HPDE6-E6E7 (cell line): ENCODE measurements at regions not wholly inside any gene's neighbourhood (a gene's known extent, or its start where the extent isn't known, plus 50 kb on each side); places are given as distances from the start of the nearest gene placed in this dataset.
A peak's percentile ranks its signal among the peaks of the same experiment; 100 is the strongest.

Experiments used
- DNase-seq: peaks from one replicate; pipeline ENCODE4 v3.0.0; 2011; ENCODE audit warnings: missing footprints; ENCODE audit errors: extremely low spot score

- no peak for DNase-seq
Measured at GRCh38 chr1:191977874-191978506, 180.3 kb upstream of the RGS18 start.

- DNase-seq: no peak
Measured at GRCh38 chr1:191984856-191985255, 173.4 kb upstream of the RGS18 start.

- no peak for DNase-seq
Measured at GRCh38 chr1:191992118-191992517, 166.1 kb upstream of the RGS18 start.

- DNase-seq: peak; percentile 3
Measured at GRCh38 chr1:191993549-191993948, 164.7 kb upstream of the RGS18 start.

GRCh38 chr1:192002063-192002462 is 156.2 kb upstream of the RGS18 start:
- no peak for DNase-seq

GRCh38 chr1:192003295-192004077 is 154.8 kb upstream of the RGS18 start:
- DNase-seq: no peak

GRCh38 chr1:192005976-192006375 is 152.3 kb upstream of the RGS18 start:
- DNase-seq: no peak

GRCh38 chr1:192008281-192008825 is 149.9 kb upstream of the RGS18 start:
- DNase-seq: no peak

GRCh38 chr1:192010406-192010805 is 147.9 kb upstream of the RGS18 start:
- DNase-seq: no peak

- DNase-seq: no peak
Measured at GRCh38 chr1:192011525-192011924, 146.7 kb upstream of the RGS18 start.

GRCh38 chr1:192022827-192023226 is 135.4 kb upstream of the RGS18 start:
- DNase-seq: no peak

- no peak for DNase-seq
Measured at GRCh38 chr1:192024881-192025280, 133.4 kb upstream of the RGS18 start.

- DNase-seq: no peak
Measured at GRCh38 chr1:192038567-192038966, 119.7 kb upstream of the RGS18 start.

- no peak for DNase-seq
Measured at GRCh38 chr1:192045131-192045530, 113.1 kb upstream of the RGS18 start.

- no peak for DNase-seq
Measured at GRCh38 chr1:192053531-192053971, 104.7 kb upstream of the RGS18 start.

- no peak for DNase-seq
Measured at GRCh38 chr1:192057766-192058165, 100.5 kb upstream of the RGS18 start.

- no peak for DNase-seq
Measured at GRCh38 chr1:192059407-192059806, 98.9 kb upstream of the RGS18 start.

GRCh38 chr1:192061556-192061955 is 96.7 kb upstream of the RGS18 start:
- DNase-seq: no peak

GRCh38 chr1:192065087-192065486 is 93.2 kb upstream of the RGS18 start:
- DNase-seq: no peak

GRCh38 chr1:192066202-192066601 is 92.1 kb upstream of the RGS18 start:
- DNase-seq: no peak

- DNase-seq: peak; percentile 2
Measured at GRCh38 chr1:192067360-192067759, 90.9 kb upstream of the RGS18 start.

GRCh38 chr1:192070213-192070612 is 88.0 kb upstream of the RGS18 start:
- DNase-seq: no peak

GRCh38 chr1:192080684-192081083 is 77.6 kb upstream of the RGS18 start:
- no peak for DNase-seq
